Mucosa of descending colon (tissue), 3 donors: ENCODE measurements at regions not wholly inside any gene's neighbourhood (a gene's known extent, or its start where the extent isn't known, plus 50 kb on each side); places are given as distances from the start of the nearest gene placed in this dataset.
A peak's percentile ranks its signal among the peaks of the same experiment; 100 is the strongest.

Source experiments
- ATAC-seq: fragments of 200-7000 bp; cut with Tn5 transposase; one replicate; pipeline ENCODE4 v1.9.1; 2020; ENCODE audit warnings: mild to moderate bottlenecking, moderate library complexity
- DNase-seq, 3 donors: peaks; one replicate each; pipeline ENCODE4 v3.0.0-alpha.2; 2020
- H3K36me3 ChIP-seq: fragments of 200-600 bp; one replicate; pipeline ENCODE4 v1.8.0; 2021; ENCODE audit warnings: low read depth, mild to moderate bottlenecking
- H3K4me1 ChIP-seq: fragments of 200-600 bp; one replicate; pipeline ENCODE4 v1.8.0; 2021; ENCODE audit warnings: low read depth, mild to moderate bottlenecking
- H3K4me3 ChIP-seq: fragments of 200-600 bp; one replicate; pipeline ENCODE4 v1.8.0; 2021; ENCODE audit warnings: mild to moderate bottlenecking
- H3K9me3 ChIP-seq: fragments of 200-600 bp; one replicate; pipeline ENCODE4 v1.8.0; 2021; ENCODE audit warnings: mild to moderate bottlenecking
- intact Hi-C, 2 donors: fragments of 100-400 bp; cut with DNase I in 1 of 2; cut with micrococcal nuclease in 1 of 2; formaldehyde crosslinking; loops; one replicate each; pipeline versions ENCODE4 v1.11.0 to v1.11.1; 2022; cut with DNase I, micrococcal nuclease
- TF ChIP-seq, protein P1 (sequence below): fragments of 200-600 bp; IDR thresholded peaks from one replicate; pipeline ENCODE4 v1.8.0; 2022; ENCODE audit warnings: antibody characterized with exemption, mild to moderate bottlenecking
- donor health status: DM: no; HTN: no; CAD: no; lungs with moderate emphysema.
- donor health status: DM: no; HTN: no; CAD: no.
- donor health status: DM: no; HTN: yes; CAD: no.

- TF ChIP-seq, protein P1, sequence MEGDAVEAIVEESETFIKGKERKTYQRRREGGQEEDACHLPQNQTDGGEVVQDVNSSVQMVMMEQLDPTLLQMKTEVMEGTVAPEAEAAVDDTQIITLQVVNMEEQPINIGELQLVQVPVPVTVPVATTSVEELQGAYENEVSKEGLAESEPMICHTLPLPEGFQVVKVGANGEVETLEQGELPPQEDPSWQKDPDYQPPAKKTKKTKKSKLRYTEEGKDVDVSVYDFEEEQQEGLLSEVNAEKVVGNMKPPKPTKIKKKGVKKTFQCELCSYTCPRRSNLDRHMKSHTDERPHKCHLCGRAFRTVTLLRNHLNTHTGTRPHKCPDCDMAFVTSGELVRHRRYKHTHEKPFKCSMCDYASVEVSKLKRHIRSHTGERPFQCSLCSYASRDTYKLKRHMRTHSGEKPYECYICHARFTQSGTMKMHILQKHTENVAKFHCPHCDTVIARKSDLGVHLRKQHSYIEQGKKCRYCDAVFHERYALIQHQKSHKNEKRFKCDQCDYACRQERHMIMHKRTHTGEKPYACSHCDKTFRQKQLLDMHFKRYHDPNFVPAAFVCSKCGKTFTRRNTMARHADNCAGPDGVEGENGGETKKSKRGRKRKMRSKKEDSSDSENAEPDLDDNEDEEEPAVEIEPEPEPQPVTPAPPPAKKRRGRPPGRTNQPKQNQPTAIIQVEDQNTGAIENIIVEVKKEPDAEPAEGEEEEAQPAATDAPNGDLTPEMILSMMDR, result no peak
- Histone ChIP-seq H3K9me3 (no peaks in the 10 kb centered on the region), H3K36me3 (no peaks in the 10 kb centered on the region), H3K4me3 (no peak overlapping the region), H3K4me1 (no peaks in the 10 kb centered on the region)
- no peak for ATAC-seq
- intact Hi-C loops, result no loop called here
- DNase-seq, result no peak
These were observed 150.0 kb upstream of the ACO1 start for GRCh38 chr9:32234451-32234850.

- intact Hi-C loops, result no loop called here
- DNase-seq (no peak), ATAC-seq (no peak)
- no peaks in the 10 kb centered on the region for H3K4me1 ChIP-seq
- no peak overlapping the region for H3K4me3 ChIP-seq
- H3K36me3 ChIP-seq, result no peaks in the 10 kb centered on the region
- no peaks in the 10 kb centered on the region for H3K9me3 ChIP-seq
- TF ChIP-seq, protein P1, result no peak
These were observed 137.3 kb upstream of the ACO1 start for GRCh38 chr9:32247168-32247567.

- H3K4me3 ChIP-seq, result no peak overlapping the region
- intact Hi-C loops, result no loop called here
- no peaks in the 10 kb centered on the region for H3K9me3 ChIP-seq
- no peaks in the 10 kb centered on the region for H3K4me1 ChIP-seq
- no peaks in the 10 kb centered on the region for H3K36me3 ChIP-seq
- TF ChIP-seq, protein P1, result no peak
- ATAC-seq (no peak), DNase-seq (no peak)
These were observed 136.2 kb upstream of the ACO1 start for GRCh38 chr9:32248189-32248712.

GRCh38 chr9:32251539-32251938 is 132.9 kb upstream of the ACO1 start:
- no peaks in the 10 kb centered on the region for H3K36me3 ChIP-seq
- TF ChIP-seq, protein P1, result peak; percentile 10
- no peaks in the 10 kb centered on the region for H3K4me1 ChIP-seq
- no peak overlapping the region for H3K4me3 ChIP-seq
- ATAC-seq, result peak; percentile 65
- H3K9me3 ChIP-seq, result no peaks in the 10 kb centered on the region
- intact Hi-C loops, result no loop called here
- DNase-seq, result peak in 1 of 3 donors; percentile 71

- TF ChIP-seq, protein P1, result no peak
- intact Hi-C loops, result no loop called here
- no peaks in the 10 kb centered on the region for H3K36me3 ChIP-seq
- no peaks in the 10 kb centered on the region for H3K4me1 ChIP-seq
- no peak for ATAC-seq
- DNase-seq, result no peak
- H3K9me3 ChIP-seq, result no peaks in the 10 kb centered on the region
- no peak overlapping the region for H3K4me3 ChIP-seq
These were observed 130.7 kb upstream of the ACO1 start for GRCh38 chr9:32253731-32254130.

- DNase-seq, result no peak
- no peak for ATAC-seq
- intact Hi-C loops, result no loop called here
- H3K4me3 ChIP-seq, result no peak overlapping the region
- H3K9me3 ChIP-seq, result no peaks in the 10 kb centered on the region
- TF ChIP-seq, protein P1, result no peak
- no peaks in the 10 kb centered on the region for H3K36me3 ChIP-seq
- no peaks in the 10 kb centered on the region for H3K4me1 ChIP-seq
These were observed 129.4 kb upstream of the ACO1 start for GRCh38 chr9:32255026-32255425.
